Astrocyte (in vitro differentiated cells and primary cell): ENCODE measurements at regions not wholly inside any gene's neighbourhood (a gene's known extent, or its start where the extent isn't known, plus 50 kb on each side); places are given as distances from the start of the nearest gene placed in this dataset.

Experiments
- CTCF ChIP-seq: IDR thresholded peaks from 2 replicates; pipeline ENCODE4 v1.5.1; 2011; ENCODE audit warnings: low read depth, mild to moderate bottlenecking, inconsistent platforms, low read length, moderate library complexity; ENCODE audit not compliant: insufficient read depth
- EZH2 ChIP-seq: IDR thresholded peaks from 2 replicates; pipeline ENCODE4 v1.6.1; 2012; ENCODE audit warnings: mild to moderate bottlenecking, low read length, inconsistent platforms; ENCODE audit not compliant: insufficient read depth

- no peak for TF ChIP-seq CTCF
- TF ChIP-seq EZH2 = no peak
Observed at GRCh38 chr6:72461144-72461543, 160.7 kb upstream of the KCNQ5 start.
